ENCODE measurements at regions not wholly inside any gene's neighbourhood (a gene's known extent, or its start where the extent isn't known, plus 50 kb on each side); places are given as distances from the start of the nearest gene placed in this dataset.

DNA sequence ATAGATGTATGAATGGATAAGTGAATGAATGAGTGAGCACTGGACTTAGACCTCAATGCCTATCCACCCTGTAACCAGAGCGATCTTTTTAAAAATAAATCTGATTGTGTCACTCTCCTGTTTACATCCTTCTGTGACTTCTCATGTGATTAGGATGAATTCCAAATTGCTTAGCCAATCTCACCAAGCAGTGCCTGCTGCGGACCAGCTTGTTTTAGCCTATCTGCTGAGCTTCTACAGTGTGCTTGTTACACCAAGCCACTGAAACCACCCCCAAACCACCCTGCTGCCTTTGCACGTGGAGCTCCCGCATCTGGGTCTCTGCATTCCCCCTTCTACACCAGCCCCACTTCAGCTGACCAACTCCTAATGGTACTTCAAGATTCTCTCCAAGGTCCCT lies 265.4 kb downstream of the EN1 start:
- TF ChIP-seq, protein P1, sequence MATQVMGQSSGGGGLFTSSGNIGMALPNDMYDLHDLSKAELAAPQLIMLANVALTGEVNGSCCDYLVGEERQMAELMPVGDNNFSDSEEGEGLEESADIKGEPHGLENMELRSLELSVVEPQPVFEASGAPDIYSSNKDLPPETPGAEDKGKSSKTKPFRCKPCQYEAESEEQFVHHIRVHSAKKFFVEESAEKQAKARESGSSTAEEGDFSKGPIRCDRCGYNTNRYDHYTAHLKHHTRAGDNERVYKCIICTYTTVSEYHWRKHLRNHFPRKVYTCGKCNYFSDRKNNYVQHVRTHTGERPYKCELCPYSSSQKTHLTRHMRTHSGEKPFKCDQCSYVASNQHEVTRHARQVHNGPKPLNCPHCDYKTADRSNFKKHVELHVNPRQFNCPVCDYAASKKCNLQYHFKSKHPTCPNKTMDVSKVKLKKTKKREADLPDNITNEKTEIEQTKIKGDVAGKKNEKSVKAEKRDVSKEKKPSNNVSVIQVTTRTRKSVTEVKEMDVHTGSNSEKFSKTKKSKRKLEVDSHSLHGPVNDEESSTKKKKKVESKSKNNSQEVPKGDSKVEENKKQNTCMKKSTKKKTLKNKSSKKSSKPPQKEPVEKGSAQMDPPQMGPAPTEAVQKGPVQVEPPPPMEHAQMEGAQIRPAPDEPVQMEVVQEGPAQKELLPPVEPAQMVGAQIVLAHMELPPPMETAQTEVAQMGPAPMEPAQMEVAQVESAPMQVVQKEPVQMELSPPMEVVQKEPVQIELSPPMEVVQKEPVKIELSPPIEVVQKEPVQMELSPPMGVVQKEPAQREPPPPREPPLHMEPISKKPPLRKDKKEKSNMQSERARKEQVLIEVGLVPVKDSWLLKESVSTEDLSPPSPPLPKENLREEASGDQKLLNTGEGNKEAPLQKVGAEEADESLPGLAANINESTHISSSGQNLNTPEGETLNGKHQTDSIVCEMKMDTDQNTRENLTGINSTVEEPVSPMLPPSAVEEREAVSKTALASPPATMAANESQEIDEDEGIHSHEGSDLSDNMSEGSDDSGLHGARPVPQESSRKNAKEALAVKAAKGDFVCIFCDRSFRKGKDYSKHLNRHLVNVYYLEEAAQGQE (IDR thresholded peaks at IDR 0.05): no peak
- TF ChIP-seq, protein P2, sequence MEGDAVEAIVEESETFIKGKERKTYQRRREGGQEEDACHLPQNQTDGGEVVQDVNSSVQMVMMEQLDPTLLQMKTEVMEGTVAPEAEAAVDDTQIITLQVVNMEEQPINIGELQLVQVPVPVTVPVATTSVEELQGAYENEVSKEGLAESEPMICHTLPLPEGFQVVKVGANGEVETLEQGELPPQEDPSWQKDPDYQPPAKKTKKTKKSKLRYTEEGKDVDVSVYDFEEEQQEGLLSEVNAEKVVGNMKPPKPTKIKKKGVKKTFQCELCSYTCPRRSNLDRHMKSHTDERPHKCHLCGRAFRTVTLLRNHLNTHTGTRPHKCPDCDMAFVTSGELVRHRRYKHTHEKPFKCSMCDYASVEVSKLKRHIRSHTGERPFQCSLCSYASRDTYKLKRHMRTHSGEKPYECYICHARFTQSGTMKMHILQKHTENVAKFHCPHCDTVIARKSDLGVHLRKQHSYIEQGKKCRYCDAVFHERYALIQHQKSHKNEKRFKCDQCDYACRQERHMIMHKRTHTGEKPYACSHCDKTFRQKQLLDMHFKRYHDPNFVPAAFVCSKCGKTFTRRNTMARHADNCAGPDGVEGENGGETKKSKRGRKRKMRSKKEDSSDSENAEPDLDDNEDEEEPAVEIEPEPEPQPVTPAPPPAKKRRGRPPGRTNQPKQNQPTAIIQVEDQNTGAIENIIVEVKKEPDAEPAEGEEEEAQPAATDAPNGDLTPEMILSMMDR (IDR thresholded peaks at IDR 0.05; ENCODE audit: low read depth, low read length, missing input control): no peak
- TF ChIP-seq, protein P3, sequence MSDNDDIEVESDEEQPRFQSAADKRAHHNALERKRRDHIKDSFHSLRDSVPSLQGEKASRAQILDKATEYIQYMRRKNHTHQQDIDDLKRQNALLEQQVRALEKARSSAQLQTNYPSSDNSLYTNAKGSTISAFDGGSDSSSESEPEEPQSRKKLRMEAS (IDR thresholded peaks at IDR 0.05): no peak
- no peak for TF ChIP-seq SP1 (IDR thresholded peaks at IDR 0.05)
- TF ChIP-seq HNF4G (IDR thresholded peaks at IDR 0.05): no peak
- no peak for TF ChIP-seq GABPA (IDR thresholded peaks at IDR 0.05 in 1 of 2, conservative IDR thresholded peaks at IDR 0.05 in 1 of 2)
- TF ChIP-seq FOXA1 (IDR thresholded peaks at IDR 0.05): no peak
- no peak for TF ChIP-seq YY1 (IDR thresholded peaks at IDR 0.05)
- TF ChIP-seq TAF1 (conservative IDR thresholded peaks at IDR 0.05): no peak
- no peak for TF ChIP-seq RAD21 (IDR thresholded peaks at IDR 0.05)
- TF ChIP-seq, protein P4, sequence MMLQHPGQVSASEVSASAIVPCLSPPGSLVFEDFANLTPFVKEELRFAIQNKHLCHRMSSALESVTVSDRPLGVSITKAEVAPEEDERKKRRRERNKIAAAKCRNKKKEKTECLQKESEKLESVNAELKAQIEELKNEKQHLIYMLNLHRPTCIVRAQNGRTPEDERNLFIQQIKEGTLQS (IDR thresholded peaks at IDR 0.05): no peak
- TF ChIP-seq NR2F2 (IDR thresholded peaks at IDR 0.05): no peak

Data from liver (tissue), 3 donors.